Panc1 (cell line): ENCODE measurements at regions not wholly inside any gene's neighbourhood (a gene's known extent, or its start where the extent isn't known, plus 50 kb on each side); places are given as distances from the start of the nearest gene placed in this dataset.

Experiments
- POLR2AphosphoS5 ChIP-seq: IDR thresholded peaks from 2 replicates; pipeline ENCODE4 v1.6.1; 2012; ENCODE audit warnings: mild to moderate bottlenecking, low read depth, low read length, moderate library complexity
- SIN3A ChIP-seq: IDR thresholded peaks from 2 replicates; pipeline ENCODE4 v1.6.1; 2012; ENCODE audit warnings: low read depth, mild to moderate bottlenecking, low read length, moderate library complexity, borderline replicate concordance; ENCODE audit not compliant: insufficient read depth
- TCF7L2 ChIP-seq: IDR thresholded peaks from 2 replicates; pipeline ENCODE4 v1.6.1; 2011; ENCODE audit warnings: mild to moderate bottlenecking, low read depth, low read length, inconsistent platforms
- TF ChIP-seq, protein P1 (sequence below): fragments of 450-650 bp; IDR thresholded peaks from 2 replicates; pipeline ENCODE4 v1.5.1; 2017; ENCODE audit warnings: mild to moderate bottlenecking
- TF ChIP-seq, protein P2 (sequence below), 2 experiments: IDR thresholded peaks; 2 replicates each; pipeline ENCODE4 v1.6.1; 2011 to 2012; ENCODE audit warnings: low read depth in 2 of 2, control low read depth in 1 of 2, low read length in 1 of 2, mild to moderate bottlenecking in 1 of 2, moderate library complexity in 1 of 2; ENCODE audit not compliant: insufficient read depth in 1 of 2

DNA sequence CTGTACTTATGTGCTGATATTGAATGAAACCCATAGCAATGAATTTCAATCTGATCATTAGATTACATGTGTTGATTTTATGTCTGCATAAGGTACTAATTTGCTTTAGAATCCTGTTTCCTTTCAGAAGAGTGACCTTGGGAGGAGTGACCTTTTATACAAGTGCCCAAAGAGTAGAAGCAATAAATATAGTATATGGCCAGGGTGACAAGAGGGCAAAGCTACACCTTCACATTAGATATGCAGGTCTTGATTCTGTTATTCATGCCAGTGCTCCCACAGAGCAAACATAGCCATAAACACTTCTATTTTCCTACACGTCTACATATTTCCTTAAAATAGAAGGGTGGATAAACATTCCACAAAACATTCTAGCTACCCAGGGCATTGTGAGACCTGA lies 158.2 kb upstream of the RAP2B start:
- TF ChIP-seq POLR2AphosphoS5 (no peak), TCF7L2 (no peak), SIN3A (no peak)
- TF ChIP-seq, protein P1, sequence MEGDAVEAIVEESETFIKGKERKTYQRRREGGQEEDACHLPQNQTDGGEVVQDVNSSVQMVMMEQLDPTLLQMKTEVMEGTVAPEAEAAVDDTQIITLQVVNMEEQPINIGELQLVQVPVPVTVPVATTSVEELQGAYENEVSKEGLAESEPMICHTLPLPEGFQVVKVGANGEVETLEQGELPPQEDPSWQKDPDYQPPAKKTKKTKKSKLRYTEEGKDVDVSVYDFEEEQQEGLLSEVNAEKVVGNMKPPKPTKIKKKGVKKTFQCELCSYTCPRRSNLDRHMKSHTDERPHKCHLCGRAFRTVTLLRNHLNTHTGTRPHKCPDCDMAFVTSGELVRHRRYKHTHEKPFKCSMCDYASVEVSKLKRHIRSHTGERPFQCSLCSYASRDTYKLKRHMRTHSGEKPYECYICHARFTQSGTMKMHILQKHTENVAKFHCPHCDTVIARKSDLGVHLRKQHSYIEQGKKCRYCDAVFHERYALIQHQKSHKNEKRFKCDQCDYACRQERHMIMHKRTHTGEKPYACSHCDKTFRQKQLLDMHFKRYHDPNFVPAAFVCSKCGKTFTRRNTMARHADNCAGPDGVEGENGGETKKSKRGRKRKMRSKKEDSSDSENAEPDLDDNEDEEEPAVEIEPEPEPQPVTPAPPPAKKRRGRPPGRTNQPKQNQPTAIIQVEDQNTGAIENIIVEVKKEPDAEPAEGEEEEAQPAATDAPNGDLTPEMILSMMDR, result no peak
- TF ChIP-seq, protein P2, sequence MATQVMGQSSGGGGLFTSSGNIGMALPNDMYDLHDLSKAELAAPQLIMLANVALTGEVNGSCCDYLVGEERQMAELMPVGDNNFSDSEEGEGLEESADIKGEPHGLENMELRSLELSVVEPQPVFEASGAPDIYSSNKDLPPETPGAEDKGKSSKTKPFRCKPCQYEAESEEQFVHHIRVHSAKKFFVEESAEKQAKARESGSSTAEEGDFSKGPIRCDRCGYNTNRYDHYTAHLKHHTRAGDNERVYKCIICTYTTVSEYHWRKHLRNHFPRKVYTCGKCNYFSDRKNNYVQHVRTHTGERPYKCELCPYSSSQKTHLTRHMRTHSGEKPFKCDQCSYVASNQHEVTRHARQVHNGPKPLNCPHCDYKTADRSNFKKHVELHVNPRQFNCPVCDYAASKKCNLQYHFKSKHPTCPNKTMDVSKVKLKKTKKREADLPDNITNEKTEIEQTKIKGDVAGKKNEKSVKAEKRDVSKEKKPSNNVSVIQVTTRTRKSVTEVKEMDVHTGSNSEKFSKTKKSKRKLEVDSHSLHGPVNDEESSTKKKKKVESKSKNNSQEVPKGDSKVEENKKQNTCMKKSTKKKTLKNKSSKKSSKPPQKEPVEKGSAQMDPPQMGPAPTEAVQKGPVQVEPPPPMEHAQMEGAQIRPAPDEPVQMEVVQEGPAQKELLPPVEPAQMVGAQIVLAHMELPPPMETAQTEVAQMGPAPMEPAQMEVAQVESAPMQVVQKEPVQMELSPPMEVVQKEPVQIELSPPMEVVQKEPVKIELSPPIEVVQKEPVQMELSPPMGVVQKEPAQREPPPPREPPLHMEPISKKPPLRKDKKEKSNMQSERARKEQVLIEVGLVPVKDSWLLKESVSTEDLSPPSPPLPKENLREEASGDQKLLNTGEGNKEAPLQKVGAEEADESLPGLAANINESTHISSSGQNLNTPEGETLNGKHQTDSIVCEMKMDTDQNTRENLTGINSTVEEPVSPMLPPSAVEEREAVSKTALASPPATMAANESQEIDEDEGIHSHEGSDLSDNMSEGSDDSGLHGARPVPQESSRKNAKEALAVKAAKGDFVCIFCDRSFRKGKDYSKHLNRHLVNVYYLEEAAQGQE (IDR thresholded peaks at IDR 0.05; ENCODE audit: insufficient read depth in 1 of 2, low read depth in 2 of 2, low read length in 1 of 2), result no peak
